ENCODE measurements at regions not wholly inside any gene's neighbourhood (a gene's known extent, or its start where the extent isn't known, plus 50 kb on each side); places are given as distances from the start of the nearest gene placed in this dataset.
"Not testable (repeated sequence)": the region's sequence is repeated elsewhere in the genome, so short reads cannot be mapped to it uniquely, and the experiment has no call there.

- no peak for DNase-seq
Observed at GRCh38 chr3:157856078-157856939, 249.9 kb downstream of the SHOX2 start.

GRCh38 chr3:157845839-157846238 is 260.4 kb downstream of the SHOX2 start:
- DNase-seq, result not testable (repeated sequence)

GRCh38 chr3:157844800-157845565 is 261.2 kb downstream of the SHOX2 start:
- DNase-seq, result no peak

- no peak for DNase-seq
Observed at GRCh38 chr3:157844216-157844615, 262.0 kb downstream of the SHOX2 start.

- DNase-seq, result no peak
Observed at GRCh38 chr3:157841029-157841428, 265.2 kb downstream of the SHOX2 start.

GRCh38 chr3:157840564-157840963 is 265.7 kb downstream of the SHOX2 start:
- no peak for DNase-seq

- no peak for DNase-seq
Observed at GRCh38 chr3:157838457-157838856, 267.8 kb downstream of the SHOX2 start.

GRCh38 chr3:157837336-157837735 is 268.9 kb downstream of the SHOX2 start:
- DNase-seq, result no peak

GRCh38 chr3:157836022-157836421 is 270.2 kb downstream of the SHOX2 start:
- no peak for DNase-seq

GRCh38 chr3:157832588-157832987 is 273.6 kb downstream of the SHOX2 start:
- no peak for DNase-seq

- DNase-seq, result no peak
Observed at GRCh38 chr3:157830556-157831236, 275.5 kb downstream of the SHOX2 start.

- DNase-seq, result no peak
Observed at GRCh38 chr3:157829786-157830185, 276.4 kb downstream of the SHOX2 start.

GRCh38 chr3:157824281-157824680 is 281.9 kb downstream of the SHOX2 start:
- DNase-seq, result no peak

GRCh38 chr3:157823050-157823449 is 283.2 kb downstream of the SHOX2 start:
- DNase-seq, result no peak

GRCh38 chr3:157820157-157820517 is 286.1 kb downstream of the SHOX2 start:
- DNase-seq, result no peak

- DNase-seq, result no peak
Observed at GRCh38 chr3:157819270-157820156, 286.7 kb downstream of the SHOX2 start.

- DNase-seq, result no peak
Observed at GRCh38 chr3:157816896-157817295, 289.3 kb downstream of the SHOX2 start.

- DNase-seq, result no peak
Observed at GRCh38 chr3:157816296-157816695, 289.9 kb downstream of the SHOX2 start.

- DNase-seq, result no peak
Observed at GRCh38 chr3:157815739-157816138, 290.5 kb downstream of the SHOX2 start.

GRCh38 chr3:157810924-157811718 is 295.1 kb downstream of the SHOX2 start:
- no peak for DNase-seq

GRCh38 chr3:157807280-157807679 is 298.9 kb downstream of the SHOX2 start:
- no peak for DNase-seq

- no peak for DNase-seq
Observed at GRCh38 chr3:157805538-157805937, 300.7 kb downstream of the SHOX2 start.

All from T-helper 2 cell (primary cell).